H9 (cell line): ENCODE measurements at regions not wholly inside any gene's neighbourhood (a gene's known extent, or its start where the extent isn't known, plus 50 kb on each side); places are given as distances from the start of the nearest gene placed in this dataset.
A peak's percentile ranks its signal among the peaks of the same experiment; 100 is the strongest.
"Not testable (repeated sequence)": the region's sequence is repeated elsewhere in the genome, so short reads cannot be mapped to it uniquely, and the experiment has no call there.

Source experiments
- DNase-seq: peaks from one replicate; pipeline ENCODE4 v3.0.0-alpha.2; 2017
- H2AFZ ChIP-seq: one replicate; pipeline ENCODE4 v1.6.1; 2013; ENCODE audit warnings: mild to moderate bottlenecking, low read length, control low read depth, moderate library complexity
- H2AK5ac ChIP-seq: 2 replicates; pipeline ENCODE4 v1.6.1; 2013; ENCODE audit warnings: low read length, control low read depth, mixed read lengths; ENCODE audit not compliant: insufficient read length
- H2BK120ac ChIP-seq: one replicate; pipeline ENCODE4 v1.6.1; 2013; ENCODE audit warnings: low read depth, mild to moderate bottlenecking, low read length, control low read depth, inconsistent platforms; ENCODE audit not compliant: poor library complexity, severe bottlenecking
- H2BK12ac ChIP-seq: 2 replicates; pipeline ENCODE4 v1.6.1; 2013; ENCODE audit warnings: low read length, control low read depth, mixed read lengths, low read depth; ENCODE audit not compliant: insufficient read length
- H2BK15ac ChIP-seq: 2 replicates; pipeline ENCODE4 v1.6.1; 2013; ENCODE audit warnings: low read depth, low read length, control low read depth
- H2BK20ac ChIP-seq: one replicate; pipeline ENCODE4 v1.6.1; 2013; ENCODE audit warnings: low read depth, mild to moderate bottlenecking, low read length, control low read depth, inconsistent platforms; ENCODE audit not compliant: poor library complexity, severe bottlenecking
- H2BK5ac ChIP-seq: 2 replicates; pipeline ENCODE4 v1.6.1; 2013; ENCODE audit warnings: low read length, control low read depth, mixed read lengths; ENCODE audit not compliant: insufficient read length
- H3K14ac ChIP-seq: 2 replicates; pipeline ENCODE4 v1.6.1; 2013; ENCODE audit warnings: low read length, control low read depth; ENCODE audit not compliant: insufficient read depth
- H3K18ac ChIP-seq: 2 replicates; pipeline ENCODE4 v1.6.1; 2013; ENCODE audit warnings: low read depth, mild to moderate bottlenecking, mixed read lengths, low read length, control low read depth; ENCODE audit not compliant: insufficient read length
- H3K23ac ChIP-seq: 2 replicates; pipeline ENCODE4 v1.6.1; 2013; ENCODE audit warnings: low read length, control low read depth, mixed read lengths, low read depth; ENCODE audit not compliant: insufficient read length
- H3K23me2 ChIP-seq: 2 replicates; pipeline ENCODE4 v1.6.1; 2013; ENCODE audit warnings: low read depth, mild to moderate bottlenecking, mixed read lengths, low read length, control low read depth; ENCODE audit not compliant: insufficient read length, poor library complexity, severe bottlenecking
- H3K27ac ChIP-seq: 2 replicates; pipeline ENCODE4 v1.5.1; 2013; ENCODE audit warnings: low read length, control low read depth, mixed read lengths, low read depth; ENCODE audit not compliant: insufficient read length
- H3K27me3 ChIP-seq: 2 replicates; pipeline ENCODE4 v1.6.1; 2013; ENCODE audit warnings: low read length, control low read depth, inconsistent platforms; ENCODE audit not compliant: insufficient read depth
- H3K4ac ChIP-seq: 2 replicates; pipeline ENCODE4 v1.6.1; 2013; ENCODE audit warnings: low read depth, mild to moderate bottlenecking, control low read depth, inconsistent platforms, low read length, moderate library complexity
- H3K4me1 ChIP-seq: 2 replicates; pipeline ENCODE4 v1.6.1; 2013; ENCODE audit warnings: low read length, control low read depth, inconsistent platforms; ENCODE audit not compliant: insufficient read depth
- H3K4me2 ChIP-seq: 2 replicates; pipeline ENCODE4 v1.6.1; 2013; ENCODE audit warnings: low read length, control low read depth, mixed read lengths; ENCODE audit not compliant: insufficient read length, insufficient read depth
- H3K56ac ChIP-seq: 2 replicates; pipeline ENCODE4 v1.6.1; 2013; ENCODE audit warnings: low read depth, mild to moderate bottlenecking, mixed read lengths, low read length, control low read depth; ENCODE audit not compliant: insufficient read length
- H3K79me1 ChIP-seq: 2 replicates; pipeline ENCODE4 v1.6.1; 2013; ENCODE audit warnings: low read depth, mild to moderate bottlenecking, moderate library complexity, low read length, control low read depth, inconsistent platforms; ENCODE audit not compliant: insufficient read depth, poor library complexity, severe bottlenecking
- H3K79me2 ChIP-seq: 2 replicates; pipeline ENCODE4 v1.6.1; 2013; ENCODE audit warnings: low read length, control low read depth, inconsistent platforms; ENCODE audit not compliant: insufficient read depth
- H3K9ac ChIP-seq: 2 replicates; pipeline ENCODE4 v1.6.1; 2013; ENCODE audit warnings: low read length, control low read depth, mixed read lengths; ENCODE audit not compliant: insufficient read length; ENCODE audit errors: extremely low read depth
- H3K9me3 ChIP-seq: one replicate; pipeline ENCODE4 v1.6.1; 2013; ENCODE audit warnings: low read depth, low read length, inconsistent platforms; ENCODE audit not compliant: control insufficient read depth
- H3T11ph ChIP-seq: one replicate; pipeline ENCODE4 v1.6.1; 2013; ENCODE audit warnings: mild to moderate bottlenecking, low read length, control low read depth, inconsistent platforms
- H4K20me1 ChIP-seq: one replicate; pipeline ENCODE4 v1.6.1; 2013; ENCODE audit not compliant: control insufficient read depth, insufficient read length, insufficient read depth
- H4K5ac ChIP-seq: 2 replicates; pipeline ENCODE4 v1.6.1; 2013; ENCODE audit warnings: low read depth, mild to moderate bottlenecking, mixed read lengths, low read length, control low read depth; ENCODE audit not compliant: insufficient read length
- H4K8ac ChIP-seq: replicated peaks from 2 replicates; pipeline ENCODE4 v1.6.1; 2013; ENCODE audit warnings: low read length, control low read depth, mixed read lengths, low read depth; ENCODE audit not compliant: insufficient read length
- H4K91ac ChIP-seq: 2 replicates; pipeline ENCODE4 v1.6.1; 2013; ENCODE audit warnings: low read depth, mild to moderate bottlenecking, moderate library complexity, mixed read lengths, low read length, control low read depth; ENCODE audit not compliant: insufficient read length
- H3K27ac Mint-ChIP-seq, 3 experiments: 2 replicates in 2 of 3; 3 replicates in 1 of 3; pipeline ENCODE4 v1.8.0; 2020 to 2021; ENCODE audit warnings: mixed read lengths in 3 of 3, mild to moderate bottlenecking in 1 of 3, moderate library complexity in 1 of 3
- H3K27me3 Mint-ChIP-seq: 2 replicates; pipeline ENCODE4 v1.8.0; 2021; ENCODE audit warnings: low read depth, mild to moderate bottlenecking, moderate library complexity, mixed read lengths
- H3K36me3 Mint-ChIP-seq, 3 experiments: 2 replicates in 2 of 3; 3 replicates in 1 of 3; pipeline ENCODE4 v1.8.0; 2020 to 2021; ENCODE audit warnings: low read depth in 3 of 3, mixed read lengths in 3 of 3; ENCODE audit not compliant: insufficient read depth in 1 of 3
- H3K4me1 Mint-ChIP-seq, 2 experiments: 2 replicates each; pipeline ENCODE4 v1.8.0; 2020; ENCODE audit warnings: mixed read lengths in 2 of 2
- H3K4me3 Mint-ChIP-seq, 2 experiments: 2 replicates in 1 of 2; 3 replicates in 1 of 2; pipeline ENCODE4 v1.8.0; 2020 to 2021; ENCODE audit warnings: mild to moderate bottlenecking in 2 of 2, mixed read lengths in 2 of 2, moderate library complexity in 1 of 2
- H3K9me3 Mint-ChIP-seq, 2 experiments: 2 replicates in 1 of 2; 3 replicates in 1 of 2; pipeline ENCODE4 v1.8.0; 2020; ENCODE audit warnings: mild to moderate bottlenecking in 2 of 2, mixed read lengths in 2 of 2, moderate library complexity in 1 of 2
- WGBS: extraction: QIAGEN DNeasy Blood & Tissue Kit; methylation state at CpG from one replicate; pipeline ENCODE4 v1.1.7; 2013; ENCODE audit warnings: missing lambda C conversion rate, low lambda C conversion rate, mixed read lengths; ENCODE audit not compliant: insufficient read length; ENCODE audit errors: extremely low coverage; 5-methylcytosine and 5-hydroxymethylcytosine counted together

DNA sequence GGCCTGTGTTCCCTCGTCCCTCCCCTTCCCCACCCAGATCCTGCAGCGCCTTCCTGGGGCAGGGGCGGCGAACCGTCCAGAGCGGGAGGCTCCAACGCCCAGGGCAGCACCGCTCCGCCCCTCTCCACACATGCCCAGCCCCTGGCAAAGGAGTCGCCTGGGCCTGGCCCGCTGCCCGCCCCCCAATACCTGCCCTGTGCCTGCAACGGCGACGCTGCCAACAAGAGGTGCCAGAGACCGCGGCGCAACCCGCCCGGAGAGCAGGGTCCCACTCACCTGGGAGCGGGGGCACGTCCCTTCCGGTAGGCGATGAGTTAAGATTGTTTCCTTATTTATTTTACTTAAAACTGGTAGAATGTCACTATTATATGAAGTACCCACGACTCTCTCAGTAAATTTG lies 77.5 kb upstream of the ZNG1F start:
- H3K79me2 ChIP-seq, H3K14ac ChIP-seq, H3K9me3 ChIP-seq, H2BK15ac ChIP-seq, H3K27ac ChIP-seq, H3K36me3 Mint-ChIP-seq, H3K23me2 ChIP-seq, H4K91ac ChIP-seq, H3K27ac Mint-ChIP-seq, H4K5ac ChIP-seq, H3K27me3 ChIP-seq, H3T11ph ChIP-seq, H2BK12ac ChIP-seq, H4K20me1 ChIP-seq, H3K4me1 ChIP-seq, H3K56ac ChIP-seq, H3K4ac ChIP-seq, H2BK5ac ChIP-seq, H3K18ac ChIP-seq, H3K79me1 ChIP-seq, H2AFZ ChIP-seq, H3K4me1 Mint-ChIP-seq, H2AK5ac ChIP-seq, H3K23ac ChIP-seq, DNase-seq, H3K4me2 ChIP-seq, H2BK120ac ChIP-seq, H3K9me3 Mint-ChIP-seq, H3K4me3 Mint-ChIP-seq, H3K9ac ChIP-seq, H2BK20ac ChIP-seq, H4K8ac ChIP-seq: not testable (repeated sequence)
- no CpG with 5 or more reads among the region's 25 CpGs for WGBS
- H3K27me3 Mint-ChIP-seq: peaks cover 14% of the 10 kb centered on the region

DNA sequence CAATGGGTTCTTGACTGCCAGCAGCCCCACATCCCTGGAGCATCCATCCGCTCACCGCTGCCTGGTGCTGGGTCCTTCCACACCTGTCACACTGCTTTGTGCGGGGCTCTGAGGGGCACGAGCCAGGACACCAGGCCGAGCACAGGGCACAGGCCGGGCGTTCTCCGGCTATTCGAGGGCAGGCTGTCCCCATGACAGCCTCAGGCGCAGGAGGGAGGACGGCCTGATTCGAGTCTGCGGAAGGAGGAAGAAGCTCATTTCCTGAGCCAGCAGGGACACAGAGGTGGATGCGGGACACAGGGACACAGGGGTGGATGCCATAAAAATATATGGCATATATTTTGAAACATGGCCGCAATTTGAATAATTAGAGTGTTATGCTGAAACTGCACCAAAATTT lies 76.9 kb upstream of the ZNG1F start:
- not testable (repeated sequence) for H3K14ac ChIP-seq, H3K23ac ChIP-seq, H3K79me2 ChIP-seq, H2BK15ac ChIP-seq, H3K79me1 ChIP-seq, H4K91ac ChIP-seq, H3K4me1 ChIP-seq, H2BK120ac ChIP-seq, H2BK5ac ChIP-seq, H4K5ac ChIP-seq, H4K20me1 ChIP-seq, H3K4me1 Mint-ChIP-seq, H3K9me3 ChIP-seq, H3K27ac ChIP-seq, H3K36me3 Mint-ChIP-seq, H2BK12ac ChIP-seq, H3K9ac ChIP-seq, H3K23me2 ChIP-seq, H3K27ac Mint-ChIP-seq, H2AK5ac ChIP-seq, H3K27me3 ChIP-seq, H3K56ac ChIP-seq, H3K4me3 Mint-ChIP-seq, H3K9me3 Mint-ChIP-seq, H3K4ac ChIP-seq, H3K4me2 ChIP-seq, H3K18ac ChIP-seq, H4K8ac ChIP-seq, H3T11ph ChIP-seq, H2AFZ ChIP-seq, H2BK20ac ChIP-seq
- DNase-seq: peak; percentile 42
- peaks cover 12% of the 10 kb centered on the region for H3K27me3 Mint-ChIP-seq
- WGBS: no CpG with 5 or more reads among the region's 15 CpGs

DNA sequence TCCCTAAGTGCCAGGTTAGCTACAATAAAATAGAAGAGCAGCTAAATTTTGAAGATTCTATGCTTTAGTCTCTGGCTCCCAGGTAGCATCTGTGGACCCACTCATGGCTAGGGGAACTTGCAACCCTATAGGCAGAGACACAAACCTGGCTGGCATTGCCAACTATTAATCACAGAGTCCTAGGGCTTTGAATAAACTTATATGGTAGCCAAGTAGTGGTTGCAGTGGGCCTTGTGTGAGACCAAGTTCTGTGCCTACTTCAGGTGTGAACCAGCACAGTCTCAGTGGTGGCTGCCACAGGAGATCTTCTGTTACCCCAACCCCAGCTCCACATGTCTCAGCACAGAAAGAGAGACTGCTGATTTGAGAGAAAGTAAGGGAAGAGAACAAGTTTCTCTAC lies 62.9 kb upstream of the ZNG1F start:
- H3K9me3 ChIP-seq: peaks cover 23% of the 10 kb centered on the region
- peaks cover 59 to 60% of the 10 kb centered on the region in 2 experiments for H3K9me3 Mint-ChIP-seq
- not testable (repeated sequence) for H3K23ac ChIP-seq, H3K4ac ChIP-seq, H4K91ac ChIP-seq, H3K18ac ChIP-seq, H3K27ac Mint-ChIP-seq, H3K4me1 Mint-ChIP-seq, H3K27me3 Mint-ChIP-seq, H3K56ac ChIP-seq, H3K4me1 ChIP-seq, H2BK15ac ChIP-seq, H3K9ac ChIP-seq, H3K36me3 Mint-ChIP-seq, H2BK20ac ChIP-seq, H2BK5ac ChIP-seq, H3K27ac ChIP-seq, H3K79me1 ChIP-seq, H2BK12ac ChIP-seq, H3K27me3 ChIP-seq, H3K23me2 ChIP-seq, DNase-seq, H3K4me2 ChIP-seq, H2AFZ ChIP-seq, H3K79me2 ChIP-seq, H3K4me3 Mint-ChIP-seq, H4K20me1 ChIP-seq, H3K14ac ChIP-seq, H2AK5ac ChIP-seq, H4K5ac ChIP-seq, H2BK120ac ChIP-seq, H3T11ph ChIP-seq, H4K8ac ChIP-seq
